NCI-H2196 (cell line): ENCODE measurements at regions not wholly inside any gene's neighbourhood (a gene's known extent, or its start where the extent isn't known, plus 50 kb on each side); places are given as distances from the start of the nearest gene placed in this dataset.
"Not testable (repeated sequence)": the region's sequence is repeated elsewhere in the genome, so short reads cannot be mapped to it uniquely, and the experiment has no call there.

Experiments
- DNase-seq: peaks from one replicate; lab custom pipeline; 2025; ENCODE audit not compliant: unreplicated experiment; lab: John Stamatoyannopoulos, UW

- no peak for DNase-seq
Observed at GRCh38 chr17:5745111-5745813, 161.0 kb upstream of the NLRP1 start.

DNA sequence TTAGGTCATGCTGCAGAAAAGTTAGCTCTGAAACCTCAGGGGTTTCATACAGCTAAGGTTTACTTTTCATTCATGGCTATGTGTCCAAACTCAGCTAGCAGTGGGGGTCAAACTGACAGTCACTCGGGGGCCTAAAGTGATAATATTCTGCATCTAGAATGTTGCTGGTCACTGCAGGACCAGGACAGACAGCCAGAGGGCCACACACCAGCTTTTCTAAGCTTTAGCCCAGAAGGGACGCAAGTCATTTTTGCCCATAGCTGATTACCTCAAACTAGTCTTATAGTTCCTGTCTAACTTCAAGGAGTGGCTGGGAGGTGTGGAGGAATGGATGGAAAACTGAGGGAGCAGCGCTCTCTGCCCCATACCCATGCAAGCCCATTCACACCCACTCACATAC is 163.0 kb upstream of the NLRP1 start:
- no peak for DNase-seq

- DNase-seq = no peak
Observed at GRCh38 chr17:5747964-5748363, 163.7 kb upstream of the NLRP1 start.

- DNase-seq = no peak
Observed at GRCh38 chr17:5753421-5753820, 169.1 kb upstream of the NLRP1 start.

DNA sequence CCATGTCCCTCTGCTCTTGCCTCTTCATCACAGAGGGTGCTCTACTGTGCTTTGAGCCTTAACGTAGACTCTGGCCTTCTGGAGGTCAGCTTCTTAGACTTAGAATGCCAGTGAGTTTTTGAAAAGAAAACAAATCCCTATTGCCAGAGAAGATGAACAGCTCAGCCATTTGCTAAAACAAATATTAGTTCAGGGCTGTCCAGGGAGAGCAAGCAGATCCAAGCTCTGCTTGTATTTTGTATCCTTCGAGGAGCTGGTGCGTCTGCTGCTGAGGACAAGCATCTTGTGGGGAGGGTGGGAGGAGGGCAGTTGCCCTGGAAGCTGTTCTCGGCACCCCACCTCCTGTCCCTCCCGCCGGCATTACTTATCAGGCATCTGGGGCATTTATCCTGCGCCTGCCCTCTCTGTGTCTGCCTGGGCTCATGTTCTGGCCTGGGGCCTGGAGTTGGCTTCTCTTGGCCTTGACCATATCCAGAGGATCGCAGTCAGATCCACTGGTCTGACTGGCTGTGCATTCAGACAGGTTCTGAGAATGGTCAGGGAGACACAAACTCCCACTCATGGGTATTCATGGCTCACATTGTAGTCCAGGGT is 173.1 kb upstream of the NLRP1 start:
- no peak for DNase-seq

- no peak for DNase-seq
Observed at GRCh38 chr17:5758651-5759050, 174.3 kb upstream of the NLRP1 start.

DNA sequence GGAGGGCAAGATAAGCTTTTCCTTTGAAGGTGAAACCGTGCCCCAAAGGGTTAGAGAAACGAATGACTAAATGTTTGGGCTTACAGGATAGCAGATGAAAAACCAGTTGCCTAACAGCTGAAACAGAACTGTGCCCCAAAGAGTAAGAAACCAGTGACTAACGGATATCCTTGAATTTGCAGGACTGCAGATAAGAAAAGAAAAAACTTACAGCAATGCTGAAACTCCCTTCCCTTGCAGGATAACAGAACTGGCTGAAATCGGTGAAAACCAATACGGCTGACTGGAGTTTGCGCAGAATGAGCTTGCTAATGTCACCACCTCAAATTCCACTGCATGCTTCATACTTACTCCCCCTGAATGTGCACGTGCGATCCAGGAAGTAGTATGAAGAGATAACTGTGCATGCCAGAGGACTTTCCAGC is 175.2 kb upstream of the NLRP1 start:
- no peak for DNase-seq

DNA sequence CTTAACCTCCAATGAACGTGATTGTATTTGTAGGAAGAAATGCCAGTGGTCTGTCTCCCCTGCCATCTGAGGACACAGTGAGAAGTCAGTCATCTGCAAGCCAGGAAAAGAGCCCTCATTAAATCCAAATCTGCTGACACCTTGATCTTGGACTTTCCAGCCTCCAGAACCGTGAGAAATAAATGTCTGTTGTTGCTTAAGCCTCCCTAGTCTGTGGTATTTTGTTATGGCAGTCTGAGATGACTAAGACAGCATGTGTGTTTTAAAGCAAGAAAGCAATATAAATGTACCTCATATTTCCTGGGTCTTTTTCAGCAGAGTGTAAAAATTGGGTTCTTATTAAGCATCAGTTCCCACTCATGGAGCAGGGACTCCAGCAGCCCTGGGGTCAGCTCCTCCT is 177.9 kb upstream of the NLRP1 start:
- DNase-seq = no peak

- DNase-seq = no peak
Observed at GRCh38 chr17:5763595-5764306, 179.4 kb upstream of the NLRP1 start.

DNA sequence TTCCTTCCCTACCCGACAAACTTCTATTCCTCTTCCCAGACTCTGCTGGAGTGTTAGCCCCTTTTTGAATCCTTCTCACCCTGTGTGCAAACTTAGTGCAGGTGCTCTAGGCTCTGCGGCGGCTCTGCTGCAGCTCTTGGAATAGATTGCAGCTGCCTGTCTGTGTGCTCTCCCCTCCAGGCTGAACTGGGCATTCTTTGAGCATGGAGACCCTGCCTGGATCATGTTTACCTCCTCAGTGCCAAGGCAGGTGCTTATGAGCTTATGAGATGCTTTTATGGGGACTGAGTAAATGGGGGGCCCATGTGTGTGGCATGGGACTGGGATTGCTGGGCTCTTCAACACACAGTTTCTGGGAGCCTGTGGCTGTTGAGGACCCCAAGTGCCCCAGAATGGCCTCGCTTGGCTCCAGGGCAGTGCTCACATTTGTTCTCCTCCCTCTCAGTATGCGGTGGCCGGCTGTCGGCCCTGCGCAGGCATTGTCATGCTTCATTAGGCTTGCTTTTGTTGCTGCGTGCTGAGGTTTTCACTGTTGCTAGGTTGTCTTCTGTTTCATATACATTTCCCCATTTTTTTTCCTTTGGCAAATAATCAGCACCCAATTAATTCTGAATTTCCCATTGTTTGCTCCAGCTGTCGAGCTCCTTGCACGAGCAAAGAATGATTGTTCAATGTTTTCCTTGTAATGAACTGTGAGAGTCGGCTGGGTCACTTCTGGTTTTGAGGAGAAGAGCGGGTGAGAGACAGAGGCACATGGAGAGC is 185.5 kb upstream of the NLRP1 start:
- peak; percentile 26 for DNase-seq

DNA sequence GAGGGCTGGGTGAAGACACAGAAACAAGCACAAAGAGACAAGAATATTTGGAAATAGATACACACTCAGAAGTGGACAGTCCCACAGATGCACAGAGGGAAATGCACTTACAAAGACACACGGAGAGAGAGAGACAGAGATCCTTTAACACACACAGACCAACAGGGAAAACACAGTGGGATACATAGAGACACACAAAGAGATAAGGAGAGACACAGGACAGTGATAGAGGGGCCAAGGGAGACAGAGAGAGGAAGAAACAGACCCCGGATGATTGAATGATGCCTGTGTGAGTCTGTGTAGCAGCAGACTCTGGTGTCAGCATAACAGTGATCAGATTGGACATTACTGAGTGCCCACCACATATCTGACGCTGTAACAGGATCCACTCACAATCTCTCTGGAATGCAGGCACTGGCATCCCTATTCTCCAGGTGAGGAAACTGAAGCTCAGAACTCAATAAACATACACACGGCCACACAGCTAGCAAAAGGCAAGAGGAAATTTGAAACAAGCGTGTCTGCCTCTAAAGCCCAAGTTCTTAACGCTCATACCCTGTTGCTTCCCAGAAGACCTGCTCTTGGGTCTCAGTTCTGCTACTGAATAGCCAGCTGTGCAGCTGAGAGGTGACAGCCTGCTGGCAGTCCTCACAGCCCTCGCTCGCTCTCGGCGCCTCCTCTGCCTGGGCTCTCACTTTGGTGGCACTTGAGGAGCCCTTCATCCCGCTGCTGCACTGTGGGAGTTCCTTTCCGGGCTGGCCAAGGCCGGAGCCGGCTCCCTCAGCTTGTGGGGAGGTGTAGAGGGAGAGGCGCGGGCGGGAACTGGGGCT is 186.3 kb upstream of the NLRP1 start:
- no peak for DNase-seq

DNA sequence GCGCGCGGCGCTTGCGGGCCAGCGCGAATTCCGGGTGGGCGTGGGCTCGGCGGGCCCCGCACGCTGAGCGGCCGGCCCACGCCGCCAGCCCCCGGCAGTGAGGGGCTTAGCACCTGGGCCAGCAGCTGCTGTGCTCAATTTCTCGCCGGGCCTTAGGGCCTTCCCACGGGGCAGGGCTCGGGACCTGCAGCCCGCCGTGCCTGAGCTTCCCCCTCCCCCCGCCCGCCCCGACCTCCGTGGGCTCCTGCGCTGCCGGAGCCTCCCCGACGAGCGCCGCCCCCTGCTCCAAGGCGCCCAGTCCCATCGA is 186.9 kb upstream of the NLRP1 start:
- DNase-seq = not testable (repeated sequence)

- DNase-seq = not testable (repeated sequence)
Observed at GRCh38 chr17:5772017-5772416, 187.7 kb upstream of the NLRP1 start.

DNA sequence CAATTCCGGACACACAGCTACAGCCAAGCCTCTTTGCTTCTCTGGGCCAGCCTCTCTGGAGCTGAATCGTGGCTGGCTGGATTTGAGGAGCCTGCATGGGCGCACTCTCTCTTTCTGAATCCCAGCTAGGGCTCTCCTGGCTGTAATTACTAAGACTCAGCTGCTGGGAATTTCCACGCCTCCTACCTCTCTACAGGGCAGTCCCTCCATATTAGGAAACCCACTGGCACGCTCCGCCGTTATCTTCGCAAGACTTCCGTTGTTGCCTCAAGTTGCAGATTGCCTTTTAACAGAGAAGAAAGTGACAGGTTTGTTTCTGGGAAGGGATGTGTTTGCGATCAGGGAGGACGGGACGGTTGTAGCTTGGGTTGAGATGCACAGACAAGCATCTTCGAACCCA is 188.4 kb upstream of the NLRP1 start:
- no peak for DNase-seq

GRCh38 chr17:5773816-5774360 is 189.6 kb upstream of the NLRP1 start:
- no peak for DNase-seq

DNA sequence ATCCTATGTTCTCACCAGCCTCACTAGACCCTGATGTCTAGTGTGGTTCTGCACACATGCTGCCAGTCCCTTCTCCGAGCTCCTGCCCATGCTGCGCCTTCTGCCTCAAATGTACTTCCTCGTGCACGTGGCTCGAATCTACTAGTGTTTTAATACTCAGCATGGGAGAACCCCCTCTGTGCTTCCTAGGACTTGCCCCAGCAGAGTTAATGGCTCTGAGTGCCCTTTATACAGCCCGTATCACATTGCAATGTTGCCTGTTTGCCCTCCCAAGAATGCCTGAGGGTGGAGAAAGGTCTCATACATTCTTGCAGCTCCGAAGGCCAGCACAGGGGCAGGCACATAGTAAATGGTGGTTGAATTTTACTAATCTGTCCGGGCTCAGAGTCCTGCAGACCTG is 190.8 kb upstream of the NLRP1 start:
- no peak for DNase-seq

DNA sequence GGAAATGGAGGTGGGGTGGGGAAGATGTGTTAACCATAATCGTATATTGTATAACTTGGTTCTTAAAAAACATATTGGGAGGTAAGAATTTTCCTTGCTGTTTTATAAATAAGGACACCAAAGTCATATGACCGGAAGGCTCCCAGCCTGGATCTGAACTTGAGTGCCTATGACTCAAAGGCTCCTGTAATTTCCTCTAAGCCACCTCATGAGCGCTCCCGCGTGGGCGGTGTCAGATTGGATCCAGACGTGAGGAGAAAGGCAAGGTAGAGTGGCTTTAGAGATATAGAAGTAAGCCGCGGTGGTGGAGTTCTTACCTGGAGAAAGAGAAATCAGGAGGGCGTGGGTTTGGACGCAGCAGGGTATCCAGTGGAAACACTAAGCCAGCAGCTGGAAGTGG is 196.2 kb upstream of the NLRP1 start:
- DNase-seq = no peak

DNA sequence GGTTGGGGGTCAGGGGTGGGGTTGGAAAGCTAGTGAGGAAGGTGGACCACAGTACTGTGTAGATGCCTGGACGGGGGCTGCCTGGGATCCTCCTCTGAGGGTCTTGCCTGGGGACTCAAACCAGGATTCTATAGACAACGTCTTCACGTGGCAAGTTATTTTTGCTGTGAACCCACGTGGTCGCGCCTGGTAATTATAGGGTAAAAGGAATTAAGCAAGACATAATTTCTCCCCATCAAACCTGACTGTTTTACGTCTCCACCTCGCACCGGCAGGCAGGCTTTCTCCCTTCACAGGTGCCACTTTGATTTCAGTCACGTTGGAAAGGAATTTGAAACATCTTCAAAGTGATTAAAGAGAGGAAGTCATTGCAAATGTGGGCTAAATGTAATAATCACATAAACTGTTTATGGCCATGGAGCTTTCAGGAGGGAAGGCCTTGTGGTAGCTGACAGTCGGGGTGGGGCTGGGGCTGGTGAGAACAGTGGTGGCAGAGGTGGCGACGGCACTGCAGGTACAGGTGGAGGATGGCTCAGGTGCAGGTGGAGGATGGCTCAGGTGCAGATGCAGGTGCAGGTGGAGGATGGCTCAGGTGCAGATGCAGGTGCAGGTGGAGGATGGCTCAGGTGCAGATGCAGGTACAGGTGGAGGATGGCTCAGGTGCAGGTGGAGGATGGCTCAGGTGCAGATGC is 197.1 kb upstream of the NLRP1 start:
- no peak for DNase-seq

DNA sequence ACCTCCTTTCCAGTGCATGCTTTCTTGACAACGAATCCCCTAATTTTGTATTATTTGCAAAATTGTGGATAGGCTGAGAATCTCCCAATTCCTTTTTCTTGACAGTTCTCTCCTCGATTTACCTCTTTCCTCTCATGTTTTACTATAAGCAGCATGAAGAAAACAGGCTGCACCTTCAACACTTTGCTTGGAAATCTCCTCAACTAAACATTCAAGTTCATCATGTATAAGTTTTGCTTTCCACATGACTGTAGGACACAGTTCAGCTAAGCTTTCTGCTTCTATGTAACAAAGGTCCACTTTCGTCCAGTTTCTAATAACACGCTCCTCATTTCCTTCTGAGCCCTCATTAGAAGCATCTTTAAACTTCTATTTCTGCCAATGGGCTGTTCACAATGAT is 199.0 kb upstream of the NLRP1 start:
- DNase-seq = no peak

DNA sequence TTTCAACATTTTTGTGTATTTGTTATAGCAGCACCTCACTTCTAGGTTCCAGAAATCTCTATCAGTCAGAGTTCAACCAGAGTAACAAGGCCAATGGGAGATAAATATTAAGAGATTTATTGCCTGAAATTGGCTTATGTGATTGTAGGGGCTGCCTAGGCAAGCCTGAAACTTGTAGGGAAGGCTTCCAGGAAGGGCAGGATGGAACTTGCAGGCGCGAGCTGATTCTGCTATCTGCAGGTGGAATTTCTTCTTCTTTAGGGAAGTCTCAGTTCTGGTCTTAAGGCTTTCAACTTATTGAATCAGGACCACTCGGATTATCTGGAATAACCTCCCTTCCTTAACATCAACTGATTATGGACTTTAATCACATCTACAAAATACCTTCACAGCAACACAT is 199.5 kb upstream of the NLRP1 start:
- no peak for DNase-seq
